C4-2B (cell line): ENCODE measurements at regions not wholly inside any gene's neighbourhood (a gene's known extent, or its start where the extent isn't known, plus 50 kb on each side); places are given as distances from the start of the nearest gene placed in this dataset.

Experiments
- ZFX ChIP-seq: fragments of 450-650 bp; IDR thresholded peaks from 2 replicates; pipeline ENCODE4 v1.6.1; 2017
- TF ChIP-seq, protein P1 (sequence below): fragments of 450-650 bp; conservative IDR thresholded peaks from 2 replicates; pipeline ENCODE4 v1.5.1; 2017; ENCODE audit warnings: mild to moderate bottlenecking

DNA sequence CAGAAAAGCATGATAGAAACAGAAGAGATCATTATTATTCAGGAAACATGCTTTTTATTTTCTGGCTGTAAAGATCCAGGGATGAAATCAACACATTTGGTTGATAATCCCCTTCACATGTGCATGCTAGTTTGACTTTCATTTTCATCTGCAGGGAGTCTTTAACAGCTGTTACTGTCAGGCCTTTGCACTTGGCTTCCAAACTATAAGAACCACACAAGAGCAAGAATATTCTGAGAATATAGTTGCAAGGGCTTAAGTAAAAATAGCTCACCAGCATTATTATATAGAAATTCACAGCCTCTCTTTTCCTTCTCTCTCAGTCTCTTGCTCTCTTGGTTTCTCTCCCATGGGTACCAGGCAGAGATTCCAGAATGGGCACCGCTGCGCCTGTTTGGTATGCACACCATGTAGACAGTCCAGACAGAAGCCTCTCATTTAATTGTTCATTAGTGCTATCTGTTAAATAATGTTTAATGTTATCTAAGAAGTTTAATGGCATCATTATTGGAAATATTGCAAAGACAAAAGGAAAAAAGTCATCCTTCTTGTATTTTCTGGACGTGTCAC is 622.3 kb upstream of the PLXNA2 start:
- TF ChIP-seq, protein P1, sequence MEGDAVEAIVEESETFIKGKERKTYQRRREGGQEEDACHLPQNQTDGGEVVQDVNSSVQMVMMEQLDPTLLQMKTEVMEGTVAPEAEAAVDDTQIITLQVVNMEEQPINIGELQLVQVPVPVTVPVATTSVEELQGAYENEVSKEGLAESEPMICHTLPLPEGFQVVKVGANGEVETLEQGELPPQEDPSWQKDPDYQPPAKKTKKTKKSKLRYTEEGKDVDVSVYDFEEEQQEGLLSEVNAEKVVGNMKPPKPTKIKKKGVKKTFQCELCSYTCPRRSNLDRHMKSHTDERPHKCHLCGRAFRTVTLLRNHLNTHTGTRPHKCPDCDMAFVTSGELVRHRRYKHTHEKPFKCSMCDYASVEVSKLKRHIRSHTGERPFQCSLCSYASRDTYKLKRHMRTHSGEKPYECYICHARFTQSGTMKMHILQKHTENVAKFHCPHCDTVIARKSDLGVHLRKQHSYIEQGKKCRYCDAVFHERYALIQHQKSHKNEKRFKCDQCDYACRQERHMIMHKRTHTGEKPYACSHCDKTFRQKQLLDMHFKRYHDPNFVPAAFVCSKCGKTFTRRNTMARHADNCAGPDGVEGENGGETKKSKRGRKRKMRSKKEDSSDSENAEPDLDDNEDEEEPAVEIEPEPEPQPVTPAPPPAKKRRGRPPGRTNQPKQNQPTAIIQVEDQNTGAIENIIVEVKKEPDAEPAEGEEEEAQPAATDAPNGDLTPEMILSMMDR = no peak
- TF ChIP-seq ZFX = no peak
